Mesothelial cell of epicardium (in vitro differentiated cells): ENCODE measurements at regions not wholly inside any gene's neighbourhood (a gene's known extent, or its start where the extent isn't known, plus 50 kb on each side); places are given as distances from the start of the nearest gene placed in this dataset.

Source experiments
- DNase-seq, 2 experiments: peaks; one replicate each; pipeline ENCODE4 v3.0.0; 2021; ENCODE audit warnings: low spot score in 2 of 2; ENCODE audit not compliant: unreplicated experiment in 2 of 2
- H3K27ac Mint-ChIP-seq: 2 replicates; pipeline ENCODE4 v1.8.0; 2021; ENCODE audit warnings: mixed read lengths
- H3K27me3 Mint-ChIP-seq: 2 replicates; pipeline ENCODE4 v1.8.0; 2021; ENCODE audit warnings: low read depth, mixed read lengths
- H3K36me3 Mint-ChIP-seq: 2 replicates; pipeline ENCODE4 v1.8.0; 2021; ENCODE audit warnings: mixed read lengths
- H3K4me1 Mint-ChIP-seq: 2 replicates; pipeline ENCODE4 v1.8.0; 2021; ENCODE audit warnings: mixed read lengths
- H3K4me3 Mint-ChIP-seq: 2 replicates; pipeline ENCODE4 v1.8.0; 2021; ENCODE audit warnings: mild to moderate bottlenecking, moderate library complexity, mixed read lengths
- H3K9me3 Mint-ChIP-seq: 2 replicates; pipeline ENCODE4 v1.8.0; 2021; ENCODE audit warnings: mixed read lengths
- TF ChIP-seq, protein P1 (sequence below): fragments of 200-600 bp; sonication (generic); IDR thresholded peaks from one replicate; pipeline ENCODE4 v1.5.0; 2021; ENCODE audit warnings: antibody characterized with exemption; ENCODE audit not compliant: unreplicated experiment

DNA sequence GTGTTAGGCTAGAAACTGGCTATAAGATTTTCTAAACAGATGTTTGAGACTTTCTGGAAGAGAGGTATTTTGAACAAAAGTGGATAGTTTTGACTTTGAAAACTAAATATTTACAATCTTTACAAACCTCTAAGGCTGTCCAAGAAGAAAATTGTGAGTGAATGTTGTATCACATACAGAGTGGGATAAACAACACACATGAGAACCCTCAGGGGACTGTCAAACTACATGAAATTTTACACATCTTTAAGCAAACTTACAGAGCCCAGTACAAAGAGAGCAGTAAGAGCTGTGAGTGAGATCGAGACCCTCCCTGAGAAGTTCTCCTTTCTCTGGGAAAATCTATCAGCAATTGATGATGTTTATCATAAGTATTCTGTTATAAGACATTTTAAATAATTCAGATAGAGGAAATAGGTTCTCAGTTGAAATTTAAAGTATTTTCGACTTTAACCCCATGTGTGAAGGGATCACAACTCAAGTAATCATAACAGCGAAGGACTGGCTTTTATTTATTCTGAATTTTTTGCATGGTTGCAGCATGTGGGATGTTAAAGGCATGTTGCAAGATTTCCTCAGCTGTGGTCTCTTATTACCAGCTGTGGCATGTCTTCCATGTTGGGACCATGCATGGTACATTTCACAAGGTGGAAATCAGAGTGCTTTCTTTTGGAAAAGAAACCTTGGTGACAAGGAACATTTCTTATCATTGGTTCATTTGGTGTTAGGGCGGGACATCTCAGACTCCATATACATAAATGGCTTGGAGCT lies 264.0 kb upstream of the PRICKLE1 start:
- DNase-seq: no peak
- Mint-ChIP-seq H3K27ac (no peak overlapping the region), H3K27me3 (no peaks in the 10 kb centered on the region), H3K4me3 (no peak overlapping the region), H3K36me3 (no peaks in the 10 kb centered on the region), H3K4me1 (peaks cover 31% of the 10 kb centered on the region), H3K9me3 (peaks cover 3% of the 10 kb centered on the region)
- TF ChIP-seq, protein P1, sequence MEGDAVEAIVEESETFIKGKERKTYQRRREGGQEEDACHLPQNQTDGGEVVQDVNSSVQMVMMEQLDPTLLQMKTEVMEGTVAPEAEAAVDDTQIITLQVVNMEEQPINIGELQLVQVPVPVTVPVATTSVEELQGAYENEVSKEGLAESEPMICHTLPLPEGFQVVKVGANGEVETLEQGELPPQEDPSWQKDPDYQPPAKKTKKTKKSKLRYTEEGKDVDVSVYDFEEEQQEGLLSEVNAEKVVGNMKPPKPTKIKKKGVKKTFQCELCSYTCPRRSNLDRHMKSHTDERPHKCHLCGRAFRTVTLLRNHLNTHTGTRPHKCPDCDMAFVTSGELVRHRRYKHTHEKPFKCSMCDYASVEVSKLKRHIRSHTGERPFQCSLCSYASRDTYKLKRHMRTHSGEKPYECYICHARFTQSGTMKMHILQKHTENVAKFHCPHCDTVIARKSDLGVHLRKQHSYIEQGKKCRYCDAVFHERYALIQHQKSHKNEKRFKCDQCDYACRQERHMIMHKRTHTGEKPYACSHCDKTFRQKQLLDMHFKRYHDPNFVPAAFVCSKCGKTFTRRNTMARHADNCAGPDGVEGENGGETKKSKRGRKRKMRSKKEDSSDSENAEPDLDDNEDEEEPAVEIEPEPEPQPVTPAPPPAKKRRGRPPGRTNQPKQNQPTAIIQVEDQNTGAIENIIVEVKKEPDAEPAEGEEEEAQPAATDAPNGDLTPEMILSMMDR: no peak

DNA sequence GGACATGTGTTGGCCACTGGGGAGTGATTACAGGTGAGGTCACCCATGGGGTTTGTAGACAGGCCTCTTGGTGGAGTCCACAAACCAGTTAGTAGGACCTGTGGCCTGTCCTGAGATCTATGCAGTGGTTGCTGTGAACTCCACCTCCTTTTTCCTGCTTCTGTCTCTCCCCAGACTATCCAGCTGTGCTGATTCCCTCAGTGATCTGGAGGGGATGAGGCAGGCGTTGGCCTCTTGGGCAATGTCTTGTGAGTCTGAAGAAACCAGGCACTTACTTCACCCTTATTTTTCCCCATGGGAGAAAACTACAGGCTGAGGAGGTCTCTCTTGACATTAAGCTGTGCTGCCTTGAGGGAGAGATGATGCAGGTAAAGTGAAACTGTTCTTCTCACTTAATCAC lies 257.2 kb upstream of the PRICKLE1 start:
- H3K27ac Mint-ChIP-seq: no peak overlapping the region
- DNase-seq: no peak

DNA sequence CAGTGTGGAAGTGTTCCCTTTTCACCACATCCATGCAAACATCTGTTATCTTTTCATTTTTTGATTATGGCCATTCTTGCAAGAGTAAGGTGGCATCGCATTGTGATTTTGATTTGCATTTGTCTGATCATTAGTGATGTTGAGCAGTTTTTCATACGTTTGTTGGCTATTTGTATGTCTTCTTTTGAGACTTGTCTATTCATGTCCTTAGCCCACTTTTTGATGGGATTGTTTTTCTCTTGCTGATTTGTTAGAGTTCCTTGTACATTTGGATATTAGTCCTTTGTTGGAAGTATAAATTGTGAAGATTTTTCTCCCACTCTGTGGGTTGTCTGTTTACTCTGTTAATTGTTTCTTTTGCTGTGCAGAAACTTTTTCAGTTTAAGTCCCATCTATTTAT lies 244.5 kb upstream of the PRICKLE1 start:
- H3K36me3 Mint-ChIP-seq: peaks cover 16% of the 10 kb centered on the region

More for the DNA sequence above, 257.2 kb upstream of the PRICKLE1 start:
- no peak overlapping the region for H3K4me3 Mint-ChIP-seq
- H3K9me3 Mint-ChIP-seq: peaks cover 28% of the 10 kb centered on the region
- no peaks in the 10 kb centered on the region for H3K36me3 Mint-ChIP-seq
- TF ChIP-seq, protein P1: no peak
- no peaks in the 10 kb centered on the region for H3K27me3 Mint-ChIP-seq
- peaks cover 13% of the 10 kb centered on the region for H3K4me1 Mint-ChIP-seq

DNA sequence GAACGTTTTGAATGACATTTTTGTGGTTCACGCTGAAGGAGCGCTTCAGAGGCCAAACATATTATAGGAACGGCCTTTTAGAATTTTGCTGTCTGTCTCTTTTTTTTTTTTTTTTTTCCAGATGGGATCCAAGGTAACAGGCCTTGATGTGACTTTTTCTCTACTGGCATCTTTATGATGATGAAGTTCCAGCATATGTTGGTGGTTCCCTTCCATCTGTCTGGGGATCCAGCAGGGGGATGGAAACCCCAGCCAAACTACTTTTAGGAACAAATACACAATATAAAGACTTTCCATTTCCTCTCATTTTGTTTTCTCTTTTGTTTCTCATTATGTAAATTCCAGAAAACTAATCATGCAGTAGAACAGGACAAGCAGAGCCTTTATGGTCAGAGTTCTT lies 239.3 kb upstream of the PRICKLE1 start:
- Mint-ChIP-seq H3K9me3 (peaks cover 19% of the 10 kb centered on the region), H3K27me3 (no peaks in the 10 kb centered on the region), H3K4me1 (no peaks in the 10 kb centered on the region), H3K36me3 (peaks cover 2% of the 10 kb centered on the region), H3K27ac (no peak overlapping the region), H3K4me3 (no peak overlapping the region)
- TF ChIP-seq, protein P1: no peak
- no peak for DNase-seq

More for the DNA sequence above, 244.5 kb upstream of the PRICKLE1 start:
- Mint-ChIP-seq H3K4me1 (no peaks in the 10 kb centered on the region), H3K9me3 (peaks cover 40% of the 10 kb centered on the region), H3K4me3 (no peak overlapping the region), H3K27ac (no peak overlapping the region), H3K27me3 (no peaks in the 10 kb centered on the region)
- no peak for DNase-seq
- TF ChIP-seq, protein P1: no peak

DNA sequence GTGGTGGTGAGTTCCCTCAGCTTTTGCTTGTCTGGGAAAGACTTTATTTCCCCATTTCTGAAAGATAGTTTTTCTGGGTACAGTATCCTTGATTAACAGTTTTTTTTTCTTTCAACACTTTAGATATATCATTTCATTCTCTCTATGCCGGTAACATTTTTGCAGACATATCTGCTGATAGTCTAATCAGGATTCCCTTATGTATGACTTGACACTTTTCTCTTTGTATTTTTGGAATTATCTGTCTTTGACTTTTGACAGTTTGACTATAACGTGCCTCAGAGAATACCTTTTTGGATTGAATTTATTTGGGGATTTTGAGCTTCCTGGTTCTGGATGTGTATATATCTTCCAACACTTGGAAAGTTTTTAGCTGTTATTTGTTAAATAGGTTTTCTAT lies 234.8 kb upstream of the PRICKLE1 start:
- H3K27ac Mint-ChIP-seq: no peak overlapping the region
- H3K9me3 Mint-ChIP-seq: peaks cover 18% of the 10 kb centered on the region
- no peaks in the 10 kb centered on the region for H3K27me3 Mint-ChIP-seq
- H3K36me3 Mint-ChIP-seq: no peaks in the 10 kb centered on the region
- no peak for DNase-seq
- H3K4me3 Mint-ChIP-seq: no peak overlapping the region
- TF ChIP-seq, protein P1: no peak
- H3K4me1 Mint-ChIP-seq: peaks cover 4% of the 10 kb centered on the region
